HG03521 (cell line): ENCODE measurements at regions not wholly inside any gene's neighbourhood (a gene's known extent, or its start where the extent isn't known, plus 50 kb on each side); places are given as distances from the start of the nearest gene placed in this dataset.
"Not testable (repeated sequence)": the region's sequence is repeated elsewhere in the genome, so short reads cannot be mapped to it uniquely, and the experiment has no call there.

Experiments used
- ATAC-seq: cut with Tn5 transposase; IDR thresholded peaks from one replicate; pipeline ENCODE4 v1.9.1; 2021; ENCODE audit warnings: mild to moderate bottlenecking, moderate library complexity; ENCODE audit not compliant: unreplicated experiment

DNA sequence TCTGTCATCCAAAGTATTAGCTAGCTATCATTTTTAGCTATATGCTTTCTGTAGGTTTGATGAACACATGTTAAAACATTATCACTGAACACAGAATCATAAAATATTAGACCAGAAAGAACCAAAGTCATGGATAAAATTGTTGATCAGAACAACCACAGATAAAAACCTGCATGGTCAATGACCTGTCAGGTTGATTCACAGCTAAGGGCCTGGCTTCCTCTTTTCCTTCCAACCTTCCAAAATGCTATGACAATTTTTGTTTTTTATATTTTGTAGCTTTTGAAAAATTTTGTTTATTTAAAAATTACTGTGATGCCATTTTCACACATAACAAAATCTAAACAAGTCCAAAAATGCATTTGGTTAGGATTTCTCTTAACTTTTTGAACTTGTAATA, 444.4 kb upstream of the CHRM2 start:
- no peak for ATAC-seq

DNA sequence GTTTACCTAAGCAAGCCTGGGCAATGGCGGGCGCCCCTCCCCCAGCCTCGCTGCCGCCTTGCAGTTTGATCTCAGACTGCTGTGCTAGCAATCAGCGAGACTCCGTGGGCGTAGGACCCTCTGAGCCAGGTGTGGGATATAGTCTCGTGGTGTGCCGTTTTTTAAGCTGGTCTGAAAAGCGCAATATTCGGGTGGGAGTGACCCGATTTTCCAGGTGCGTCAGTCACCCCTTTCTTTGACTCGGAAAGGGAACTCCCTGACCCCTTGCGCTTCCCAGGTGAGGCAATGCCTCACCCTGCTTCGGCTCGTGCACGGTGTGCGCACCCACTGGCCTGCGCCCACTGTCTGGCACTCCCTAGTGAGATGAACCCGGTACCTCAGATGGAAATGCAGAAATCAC, 442.6 kb upstream of the MTPN start:
- not testable (repeated sequence) for ATAC-seq

DNA sequence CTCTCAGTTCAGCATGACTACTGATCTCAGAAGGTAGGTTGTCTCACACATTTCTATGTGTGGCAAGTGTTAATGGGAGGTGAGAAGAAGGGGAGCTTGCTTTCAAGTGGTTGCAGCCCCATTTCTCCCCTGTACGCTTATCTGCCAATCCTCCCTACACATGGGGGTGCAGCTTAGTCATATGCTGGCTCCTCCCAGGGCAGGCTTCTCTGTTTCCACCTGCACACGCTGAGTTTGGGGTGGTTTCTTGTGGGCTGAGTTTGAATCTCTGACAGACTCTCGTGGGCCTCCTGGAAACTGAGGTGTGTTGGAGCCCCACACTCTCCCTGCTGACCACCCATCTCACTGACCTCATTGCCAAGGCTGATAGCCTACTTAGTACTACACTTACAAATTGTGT, 435.8 kb upstream of the MTPN start:
- ATAC-seq: no peak

DNA sequence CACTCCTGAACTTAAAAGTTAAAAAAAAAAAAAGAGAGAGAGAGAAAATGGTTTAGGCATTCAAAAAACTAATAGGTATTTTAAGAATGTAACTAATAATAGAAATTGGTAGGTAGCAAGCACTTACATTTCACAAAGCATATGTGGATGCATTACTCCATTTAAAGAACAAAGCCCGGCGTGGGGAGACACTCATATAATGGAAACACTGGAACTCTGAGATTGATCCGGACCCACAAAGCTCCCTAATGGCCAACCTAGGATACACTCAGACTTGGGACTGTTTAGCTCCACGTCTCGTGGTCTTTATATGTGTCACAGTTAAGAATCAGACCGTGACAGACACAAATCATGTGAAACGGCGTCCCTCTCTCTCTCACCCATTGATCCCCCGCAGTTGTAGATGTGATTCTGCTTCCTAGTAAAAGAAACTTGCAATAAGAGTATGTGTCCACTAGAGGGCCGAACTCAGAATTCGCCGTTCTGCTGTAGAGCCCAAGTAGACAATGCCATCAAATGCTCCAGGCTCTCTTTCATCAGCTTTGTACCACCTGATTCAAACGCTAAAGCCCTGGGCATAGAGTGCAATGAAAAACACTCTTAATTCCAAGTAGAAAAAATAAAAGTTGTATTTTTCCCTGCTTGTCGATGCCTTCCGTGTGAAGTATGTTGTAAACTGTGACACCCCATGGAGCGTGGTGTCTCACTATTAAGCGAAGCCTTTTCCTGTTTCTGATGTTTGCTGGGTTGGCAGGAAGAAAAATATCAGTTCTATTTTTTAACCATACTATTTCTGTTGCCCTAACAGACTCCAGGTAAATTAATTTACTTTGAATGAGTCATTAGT, 429.0 kb upstream of the MTPN start:
- ATAC-seq: peak; percentile 94

DNA sequence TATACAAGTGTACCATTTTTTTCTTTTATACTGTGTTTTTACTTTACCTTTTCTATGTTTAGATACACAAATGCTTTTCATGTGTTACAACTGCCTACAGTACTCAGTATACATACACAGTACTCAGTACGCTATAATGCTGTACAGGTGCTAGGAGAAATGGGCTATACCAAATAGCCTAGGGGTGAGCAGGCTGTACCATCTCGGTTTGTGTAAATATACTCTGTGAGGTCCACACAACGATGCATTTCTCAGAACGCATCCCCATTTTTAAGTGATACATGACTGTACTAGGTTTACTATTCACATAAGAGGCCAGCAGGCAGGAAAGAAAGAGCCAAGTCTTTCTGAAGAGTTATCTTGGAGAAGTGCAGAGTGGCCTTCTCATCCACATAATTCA, 426.4 kb upstream of the MTPN start:
- ATAC-seq: no peak

DNA sequence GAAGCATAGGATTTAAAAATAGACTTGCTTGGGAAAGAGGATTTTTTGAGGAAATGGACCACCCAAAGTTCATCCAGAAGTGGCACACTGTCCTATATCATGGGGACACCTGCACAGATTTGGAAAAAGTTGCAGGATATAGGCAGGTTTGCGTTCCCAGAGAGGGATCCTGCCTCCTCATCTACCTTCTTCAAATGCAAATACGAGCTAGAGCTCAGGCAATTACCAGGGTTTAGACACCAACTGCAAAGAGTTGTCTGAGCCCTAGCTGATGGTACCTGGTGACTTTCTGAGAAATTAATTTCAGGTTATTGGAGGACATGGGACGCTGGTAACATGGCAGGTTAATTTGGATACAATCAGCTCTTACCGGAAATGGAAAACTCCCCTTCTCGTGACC, 423.7 kb upstream of the MTPN start:
- ATAC-seq: no peak

DNA sequence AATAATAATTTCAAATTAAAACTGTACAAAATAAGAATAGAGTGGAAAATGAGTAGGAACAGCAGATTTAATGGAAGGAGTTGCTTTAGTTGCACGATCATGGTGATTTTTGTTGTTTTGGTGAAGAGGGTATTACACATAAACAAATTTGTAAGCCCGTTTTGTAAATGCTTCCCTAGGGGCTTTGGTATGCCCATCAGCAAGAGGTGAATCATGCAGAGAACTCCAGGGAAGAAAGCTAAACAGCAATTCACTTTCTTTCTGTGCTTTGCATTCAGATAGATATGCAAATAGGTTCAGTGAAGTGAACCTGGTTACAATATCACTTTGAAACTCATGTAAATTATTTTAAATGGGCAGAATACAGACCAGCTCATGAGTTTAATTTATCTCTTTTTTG, 422.2 kb upstream of the MTPN start:
- no peak for ATAC-seq

DNA sequence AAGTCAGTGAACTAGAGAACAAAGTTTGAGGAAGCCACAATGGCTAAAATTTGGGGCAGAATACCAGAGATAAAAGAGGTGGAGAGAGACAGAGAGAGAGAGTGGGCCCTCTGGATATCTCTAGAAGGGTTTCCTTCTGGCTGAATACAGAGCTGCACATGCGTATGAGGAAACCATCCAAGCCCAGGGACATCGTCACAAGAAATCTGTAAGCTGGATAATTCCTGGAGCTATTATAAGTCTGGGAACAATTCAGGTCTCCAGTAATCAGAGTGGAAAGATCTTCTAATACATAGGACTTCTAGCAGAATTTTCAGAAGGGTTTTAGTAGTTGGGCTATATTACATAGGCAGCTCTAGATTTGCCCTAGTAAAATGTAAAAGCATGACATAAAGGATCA, 415.7 kb upstream of the MTPN start:
- no peak for ATAC-seq

DNA sequence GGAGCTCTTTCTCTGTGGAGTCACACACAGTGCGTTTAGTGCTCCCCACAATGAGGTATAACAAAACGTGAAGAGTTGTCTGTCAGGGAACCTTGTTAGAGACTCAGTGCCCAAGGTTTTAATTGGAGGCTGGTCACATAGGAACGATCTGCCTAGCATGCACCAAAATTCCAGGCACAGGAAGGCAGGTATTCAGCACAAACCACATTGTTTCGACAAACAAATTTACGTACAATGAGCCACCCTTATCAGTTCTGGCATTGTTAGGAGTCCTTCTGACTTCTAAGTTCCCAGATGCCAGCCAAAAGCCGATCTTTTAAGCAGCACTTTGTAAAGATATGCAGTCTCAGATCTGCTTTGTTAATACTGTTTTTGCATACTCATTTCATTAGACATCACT, 414.2 kb upstream of the MTPN start:
- no peak for ATAC-seq

DNA sequence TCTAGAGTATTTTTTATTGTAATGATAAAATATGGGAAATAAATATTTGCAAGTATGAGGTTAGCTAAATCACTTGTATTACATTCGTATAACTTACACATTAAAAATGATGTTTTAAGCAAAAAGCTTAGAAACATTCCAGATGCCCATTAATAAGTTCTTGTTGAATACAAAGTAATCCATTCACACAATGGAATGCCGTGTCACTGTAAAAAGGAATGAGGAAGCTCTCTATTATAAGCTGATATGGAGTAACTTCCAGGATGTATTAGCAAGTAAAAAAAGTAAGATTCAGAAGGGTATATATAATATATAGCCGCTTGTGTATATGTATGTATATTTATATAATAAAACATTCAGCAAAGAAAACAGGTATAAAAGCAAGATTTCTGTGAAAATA, 412.8 kb upstream of the MTPN start:
- ATAC-seq: no peak

DNA sequence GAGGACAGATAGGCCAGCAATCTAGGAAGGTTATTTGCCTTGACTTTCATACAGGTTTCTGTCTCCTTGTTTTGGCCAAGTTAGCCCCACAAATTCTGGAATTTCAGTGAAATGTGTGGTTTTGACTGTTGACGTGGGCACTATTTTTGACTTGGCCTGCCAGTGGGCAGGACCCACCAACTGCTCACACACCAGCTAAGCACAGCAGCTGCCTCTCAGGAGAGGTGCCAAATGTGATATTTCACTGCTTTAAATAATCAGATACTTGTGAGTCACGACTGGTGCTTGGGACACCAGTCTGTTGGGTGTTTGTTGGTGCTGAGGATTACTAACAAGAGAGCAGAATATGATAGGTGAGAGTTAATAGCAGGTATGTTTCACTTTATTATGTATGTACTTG, 409.7 kb upstream of the MTPN start:
- ATAC-seq: no peak

DNA sequence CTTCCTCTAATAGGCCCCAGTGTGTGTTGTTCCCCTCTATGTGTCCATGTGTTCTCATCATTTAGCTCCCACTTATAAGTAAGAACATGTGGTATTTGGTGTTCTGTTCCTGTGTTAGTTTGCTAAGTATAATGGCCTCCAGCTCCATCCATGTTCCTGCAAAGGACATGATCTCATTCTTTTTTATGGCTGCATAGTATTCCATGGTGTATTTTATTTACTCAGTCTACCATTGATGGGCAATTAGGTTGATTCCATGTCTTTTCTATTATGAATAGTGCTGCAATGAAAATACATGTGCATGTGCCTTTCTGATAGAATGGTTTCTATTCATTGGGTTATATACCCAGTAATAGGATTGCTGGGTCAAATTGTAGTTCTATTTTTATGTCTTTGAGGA, 394.2 kb upstream of the MTPN start:
- not testable (repeated sequence) for ATAC-seq

DNA sequence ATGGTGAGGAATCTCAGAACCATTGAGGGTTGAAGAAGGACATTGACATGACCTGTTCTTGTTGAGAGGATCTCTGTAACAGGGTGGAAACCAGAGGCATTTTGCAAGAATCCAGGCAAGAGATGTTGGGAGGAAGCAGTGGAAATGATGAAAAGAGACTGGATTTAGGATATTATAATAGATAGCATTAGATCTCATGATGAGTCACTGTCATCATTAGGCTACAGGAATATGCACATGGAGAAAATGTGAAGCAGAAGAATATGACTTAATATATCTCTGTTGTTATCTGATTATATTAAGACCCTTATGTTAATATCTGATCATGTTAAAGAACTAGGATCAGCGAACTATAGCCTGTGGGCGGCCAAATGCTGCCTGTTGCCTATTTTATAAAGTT, 393.0 kb upstream of the MTPN start:
- no peak for ATAC-seq

DNA sequence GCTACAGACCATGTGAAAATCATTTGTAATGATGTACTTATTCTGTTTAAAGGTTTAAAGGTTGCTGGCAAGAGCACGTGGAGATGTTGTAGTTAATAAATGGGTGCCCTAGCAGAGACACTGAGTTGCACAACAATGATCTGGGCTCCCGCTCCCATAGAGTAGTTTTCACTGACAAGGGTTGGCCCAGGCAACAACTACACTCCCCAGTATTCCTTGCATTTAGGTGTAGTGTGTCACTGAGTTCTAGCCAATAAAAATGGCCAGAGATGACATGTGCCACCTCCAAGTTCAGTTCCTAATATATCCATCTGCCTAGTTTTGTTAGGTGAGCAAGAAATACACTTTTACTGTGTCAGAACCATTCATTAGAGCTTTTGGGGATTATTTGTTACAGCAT, 392.1 kb upstream of the MTPN start:
- no peak for ATAC-seq

DNA sequence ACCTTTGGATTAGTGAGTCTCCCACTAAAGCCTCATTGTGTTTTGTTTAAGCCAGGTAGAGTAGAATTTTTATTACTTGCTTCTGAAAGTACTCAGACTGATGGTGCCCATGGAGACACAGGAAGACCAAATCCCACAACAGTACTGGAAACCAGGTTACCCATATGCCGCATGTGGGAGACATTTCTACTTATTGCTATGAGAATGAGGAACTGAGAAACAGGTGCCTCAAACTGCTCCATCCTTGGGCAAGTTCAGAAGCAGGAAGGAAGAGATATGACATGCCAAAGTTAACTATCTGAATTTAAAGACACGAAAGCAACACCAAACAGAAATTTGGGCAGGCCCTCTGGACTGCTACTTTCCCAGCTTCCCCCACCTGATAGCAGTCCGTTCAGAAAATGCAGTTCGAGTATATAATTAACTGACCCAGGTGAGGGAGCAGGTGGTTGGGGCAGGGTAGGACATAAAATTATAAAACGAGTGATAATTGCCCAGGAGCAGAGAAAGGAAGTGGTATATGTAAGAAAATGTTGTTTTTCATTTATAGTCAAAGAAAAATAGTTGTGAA, 382.3 kb upstream of the MTPN start:
- ATAC-seq: peak; percentile 96

DNA sequence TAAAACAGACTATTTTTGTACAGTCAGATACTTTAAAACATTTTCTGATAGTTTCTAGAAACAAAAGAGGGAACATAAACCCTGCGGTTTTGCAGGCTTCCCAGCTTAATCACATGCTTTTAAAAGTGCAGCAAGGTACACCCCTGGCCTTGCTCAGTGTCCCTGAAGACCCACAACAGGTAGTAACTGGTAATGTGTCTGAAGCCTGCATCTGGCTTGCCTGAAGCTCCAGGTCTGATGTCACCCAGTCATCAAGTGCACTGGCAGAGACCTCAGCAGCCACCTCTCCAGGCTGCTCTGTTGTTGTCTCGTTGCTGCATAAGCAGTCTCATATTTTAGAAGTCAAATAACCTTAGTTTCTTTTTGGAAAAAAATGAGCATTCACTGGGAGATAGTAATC, 376.1 kb upstream of the MTPN start:
- peak; percentile 47 for ATAC-seq

DNA sequence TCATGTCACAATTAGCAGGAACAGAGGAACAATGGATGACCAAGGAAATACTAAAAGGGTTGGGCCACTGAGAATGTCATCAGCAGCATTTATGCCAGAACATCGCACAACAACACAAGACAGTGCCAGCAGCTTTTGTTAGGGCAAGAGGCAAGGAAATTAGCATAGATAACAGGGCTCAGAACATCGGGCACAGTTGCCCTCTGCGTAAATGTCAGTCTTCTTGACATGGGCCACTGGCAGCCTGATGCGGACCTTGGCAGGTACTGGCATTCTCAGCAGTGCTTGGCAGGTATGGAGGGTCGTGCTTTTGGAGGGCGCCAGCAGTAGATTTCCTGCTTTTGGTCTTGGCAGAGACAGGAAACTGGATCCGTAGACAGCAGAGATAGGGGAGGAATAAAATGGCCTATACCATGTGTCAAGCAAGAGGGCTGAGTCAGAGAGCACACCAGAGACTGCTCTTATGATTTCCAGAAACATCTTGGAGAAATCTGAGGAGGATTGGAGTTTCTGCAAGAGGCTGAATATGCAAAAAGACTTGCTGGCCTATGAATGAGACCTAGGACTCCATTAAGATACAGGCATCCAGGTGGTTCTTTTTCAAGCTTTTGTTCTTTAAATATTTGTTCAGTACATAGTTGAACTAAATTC, 371.5 kb upstream of the MTPN start:
- ATAC-seq: no peak

DNA sequence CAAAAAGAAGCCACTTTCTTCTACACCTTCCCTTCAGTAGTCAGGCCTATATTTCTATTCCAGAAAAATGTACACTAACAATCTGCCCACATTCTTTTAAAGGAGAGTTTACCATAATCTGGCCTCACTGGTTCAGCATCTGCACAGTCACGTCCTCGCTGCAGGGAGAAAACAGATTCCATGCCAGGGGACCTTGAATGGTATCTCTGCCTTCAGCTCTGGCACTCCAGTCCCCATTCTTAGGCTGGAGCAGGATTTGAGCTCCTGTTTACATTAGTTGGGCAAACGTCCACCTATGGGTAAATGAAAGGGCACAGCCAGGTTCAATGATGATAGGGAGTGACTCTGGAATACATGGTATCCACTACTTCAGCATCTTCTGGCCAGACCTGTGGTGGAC, 371.0 kb upstream of the MTPN start:
- no peak for ATAC-seq

DNA sequence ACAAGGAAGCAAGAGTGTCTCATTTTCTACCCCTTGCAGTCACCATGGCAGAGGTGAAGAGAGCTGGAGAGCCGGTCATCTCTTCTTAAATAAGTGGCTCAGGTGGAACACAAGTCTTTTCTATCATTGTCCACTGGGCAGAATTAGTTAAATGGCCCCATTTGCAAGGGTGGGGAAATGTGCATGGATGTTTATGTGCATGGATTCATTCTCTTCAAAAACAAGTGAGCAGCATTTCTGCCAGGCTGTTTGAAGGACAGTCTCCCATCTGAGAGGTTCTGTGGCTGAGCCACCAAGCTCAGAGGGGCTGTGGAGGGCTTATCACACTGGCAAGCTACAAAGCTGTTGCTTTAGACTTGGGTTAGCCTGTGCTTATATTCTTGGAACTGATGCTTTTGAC, 370.3 kb upstream of the MTPN start:
- no peak for ATAC-seq

DNA sequence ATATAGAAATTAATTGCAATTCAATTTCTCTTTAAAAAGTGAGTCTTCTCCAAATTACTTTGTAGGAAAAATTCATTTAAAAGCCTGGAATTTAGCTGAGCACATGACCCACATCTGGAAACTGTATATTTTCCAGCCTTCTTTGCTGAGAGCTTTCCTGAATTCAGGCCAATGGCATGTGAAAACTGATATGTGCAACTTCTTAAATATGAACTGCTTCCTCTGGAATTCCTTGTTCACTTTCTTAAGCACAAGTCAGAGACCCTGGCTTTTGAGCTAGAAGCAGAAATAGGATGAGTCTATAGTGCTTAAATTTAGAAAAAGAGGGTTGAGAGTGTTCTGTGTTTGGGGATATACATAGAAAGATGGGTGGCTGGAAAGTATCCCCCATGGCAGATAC, 365.1 kb upstream of the MTPN start:
- no peak for ATAC-seq

DNA sequence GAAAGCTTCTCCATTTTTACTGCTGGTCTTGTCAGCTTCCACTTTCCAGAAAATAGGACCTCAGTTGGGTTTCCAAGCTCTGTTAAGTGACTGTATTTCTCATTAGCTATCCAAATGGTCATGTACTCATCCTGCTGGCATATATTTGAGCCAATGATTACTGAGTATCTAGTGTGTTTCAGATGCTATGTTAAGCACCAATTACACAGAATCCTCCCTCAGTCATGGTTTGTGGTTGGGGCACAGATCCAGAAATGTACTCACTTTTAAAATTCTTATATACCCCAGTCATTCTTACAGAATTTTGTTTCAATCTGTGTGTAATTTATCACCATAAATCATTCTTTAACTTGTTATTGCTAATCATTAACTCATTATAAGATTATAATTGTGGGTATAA, 362.3 kb upstream of the MTPN start:
- ATAC-seq: no peak

DNA sequence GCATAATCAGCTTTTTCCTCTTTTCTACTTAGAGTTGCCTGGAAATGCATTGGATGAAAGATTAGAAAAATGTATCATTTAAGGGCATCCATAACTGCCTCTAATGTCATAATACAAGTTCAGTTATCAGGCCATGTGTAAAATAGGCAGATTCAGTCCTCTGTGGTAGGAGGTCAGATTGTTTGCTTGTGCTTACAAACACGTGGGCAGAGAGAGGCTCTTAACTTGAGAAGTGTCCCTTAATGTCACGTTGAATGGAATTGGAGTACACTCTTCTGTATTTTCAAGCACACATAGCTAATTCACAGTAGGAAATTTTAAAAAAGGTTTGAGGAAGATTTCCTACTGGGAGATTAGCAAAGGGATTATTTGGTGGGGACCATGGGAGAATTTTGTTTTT, 359.8 kb upstream of the MTPN start:
- ATAC-seq: no peak
